Neural progenitor cell (in vitro differentiated cells): ENCODE measurements at regions not wholly inside any gene's neighbourhood (a gene's known extent, or its start where the extent isn't known, plus 50 kb on each side); places are given as distances from the start of the nearest gene placed in this dataset.

Source experiments
- EZH2 ChIP-seq: fragments of 200-600 bp; sonication (generic); IDR thresholded peaks from 2 replicates; pipeline ENCODE4 v1.6.1; 2017; ENCODE audit warnings: antibody characterized with exemption, mild to moderate bottlenecking, moderate library complexity
- TF ChIP-seq, protein P1 (sequence below): fragments of 200-600 bp; sonication (generic); IDR thresholded peaks from 2 replicates; pipeline ENCODE4 v1.5.1; 2017; ENCODE audit warnings: antibody characterized with exemption, mild to moderate bottlenecking

DNA sequence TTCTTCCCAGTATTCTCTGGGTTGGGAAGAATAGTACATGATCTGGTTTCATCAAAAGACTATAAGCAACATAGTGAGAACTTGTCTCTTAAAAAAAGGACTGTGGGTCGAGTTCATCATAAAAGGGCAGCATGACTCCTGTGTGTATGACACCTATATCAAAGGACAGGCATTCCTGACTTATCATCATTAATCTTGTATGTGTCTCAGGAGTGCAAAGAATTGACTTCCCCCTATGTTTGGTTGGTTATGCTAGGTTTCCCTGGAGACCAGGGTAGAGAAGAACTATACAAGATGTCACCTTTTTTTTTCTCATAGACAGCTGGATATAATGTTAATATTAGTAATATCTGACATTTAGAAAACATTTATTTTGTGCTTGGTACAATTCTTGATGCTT is 173.1 kb upstream of the ANKRD55 start:
- TF ChIP-seq, protein P1, sequence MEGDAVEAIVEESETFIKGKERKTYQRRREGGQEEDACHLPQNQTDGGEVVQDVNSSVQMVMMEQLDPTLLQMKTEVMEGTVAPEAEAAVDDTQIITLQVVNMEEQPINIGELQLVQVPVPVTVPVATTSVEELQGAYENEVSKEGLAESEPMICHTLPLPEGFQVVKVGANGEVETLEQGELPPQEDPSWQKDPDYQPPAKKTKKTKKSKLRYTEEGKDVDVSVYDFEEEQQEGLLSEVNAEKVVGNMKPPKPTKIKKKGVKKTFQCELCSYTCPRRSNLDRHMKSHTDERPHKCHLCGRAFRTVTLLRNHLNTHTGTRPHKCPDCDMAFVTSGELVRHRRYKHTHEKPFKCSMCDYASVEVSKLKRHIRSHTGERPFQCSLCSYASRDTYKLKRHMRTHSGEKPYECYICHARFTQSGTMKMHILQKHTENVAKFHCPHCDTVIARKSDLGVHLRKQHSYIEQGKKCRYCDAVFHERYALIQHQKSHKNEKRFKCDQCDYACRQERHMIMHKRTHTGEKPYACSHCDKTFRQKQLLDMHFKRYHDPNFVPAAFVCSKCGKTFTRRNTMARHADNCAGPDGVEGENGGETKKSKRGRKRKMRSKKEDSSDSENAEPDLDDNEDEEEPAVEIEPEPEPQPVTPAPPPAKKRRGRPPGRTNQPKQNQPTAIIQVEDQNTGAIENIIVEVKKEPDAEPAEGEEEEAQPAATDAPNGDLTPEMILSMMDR, result no peak
- no peak for TF ChIP-seq EZH2
